GM13977 (cell line): ENCODE measurements at regions not wholly inside any gene's neighbourhood (a gene's known extent, or its start where the extent isn't known, plus 50 kb on each side); places are given as distances from the start of the nearest gene placed in this dataset.

Experiments used
- DNase-seq: peaks from one replicate; pipeline ENCODE4 v3.0.0; 2012; ENCODE audit warnings: low spot score
- CTCF ChIP-seq: IDR thresholded peaks from 2 replicates; pipeline ENCODE4 v1.5.1; 2012; ENCODE audit warnings: mild to moderate bottlenecking, control low read depth; ENCODE audit not compliant: insufficient read depth; ENCODE audit errors: extremely low read depth, missing control alignments
- in situ Hi-C: fragments of 300-500 bp; cut with MboI; formaldehyde crosslinking; loops from one replicate; pipeline ENCODE4 v1.12.0; 2022; ENCODE audit warnings: low sequenced_read_pairs, low pct_unique_long_range_greater_than_20kb, mixed read lengths, inconsistent platforms; ENCODE audit not compliant: unreplicated experiment

GRCh38 chr2:122523981-122524380 is 768.5 kb downstream of the TSN start:
- DNase-seq = no peak
- TF ChIP-seq CTCF = no peak
- in situ Hi-C loops = no loop called here

- in situ Hi-C loops = no loop called here
- DNase-seq = no peak
- TF ChIP-seq CTCF = no peak
Observed at GRCh38 chr2:122525336-122525735, 769.9 kb downstream of the TSN start.

GRCh38 chr2:122528061-122528460 is 772.6 kb downstream of the TSN start:
- in situ Hi-C loops = no loop called here
- no peak for DNase-seq
- no peak for TF ChIP-seq CTCF

- no peak for DNase-seq
- in situ Hi-C loops = no loop called here
- TF ChIP-seq CTCF = no peak
Observed at GRCh38 chr2:122528958-122529705, 773.7 kb downstream of the TSN start.

- in situ Hi-C loops = no loop called here
- peak; percentile 54 for DNase-seq
- TF ChIP-seq CTCF = no peak
Observed at GRCh38 chr2:122530814-122531213, 775.4 kb downstream of the TSN start.

GRCh38 chr2:122531290-122532071 is 776.0 kb downstream of the TSN start:
- in situ Hi-C loops = no loop called here
- DNase-seq = no peak
- peak; percentile 39 for TF ChIP-seq CTCF
